T-cell (primary cell): ENCODE measurements at regions not wholly inside any gene's neighbourhood (a gene's known extent, or its start where the extent isn't known, plus 50 kb on each side); places are given as distances from the start of the nearest gene placed in this dataset.

Experiments
- ATAC-seq, 4 experiments: fragments of 200-7000 bp in 3 of 4; fragments of 150-1000 bp in 1 of 4; cut with Tn5 transposase; replicated peaks in 1 of 4; 1 replicate in 3 of 4; 2 replicates in 1 of 4; pipeline ENCODE4 v1.10.0; 2021; ENCODE audit warnings: moderate library complexity in 3 of 4, mild to moderate bottlenecking in 2 of 4, moderate number of reproducible peaks in 1 of 4
- CTCF ChIA-PET, 2 donors: fragments of 300-600 bp; sonication (Branson Sonifier 250); formaldehyde crosslinking; loops; one replicate each; lab custom pipeline; 2022; ENCODE audit warnings: antibody characterized with exemption in 2 of 2; lab: Charles Lee
- POLR2A ChIA-PET, 2 donors: fragments of 300-600 bp; sonication (Branson Sonifier 250); formaldehyde crosslinking; loops; one replicate each; lab custom pipeline; 2022; ENCODE audit warnings: antibody characterized with exemption in 2 of 2; lab: Charles Lee
- DNase-seq, 35 experiments: peaks; one replicate each; pipeline versions ENCODE4 v3.0.0 to v3.0.0-alpha.2; 2013 to 2023
- H3K27ac ChIP-seq: one replicate; pipeline ENCODE4 v1.5.1; 2013; ENCODE audit warnings: low read length
- H3K27me3 ChIP-seq, 2 experiments: replicated peaks in 1 of 2; 1 replicate in 1 of 2; 2 replicates in 1 of 2; pipeline versions ENCODE4 v1.6.1 to v1.7.0; 2013; ENCODE audit warnings: low read length in 1 of 2, mixed read lengths in 1 of 2; ENCODE audit not compliant: control insufficient read depth in 2 of 2, insufficient read depth in 2 of 2; ENCODE audit errors: extremely low read depth in 1 of 2
- H3K36me3 ChIP-seq, 2 donors: 1 replicate in 1 of 2; 2 replicates in 1 of 2; pipeline versions ENCODE4 v1.6.1 to v1.7.0; 2013; ENCODE audit warnings: low read length in 1 of 2; ENCODE audit not compliant: control insufficient read depth in 2 of 2, insufficient read depth in 1 of 2; ENCODE audit errors: extremely low read depth in 1 of 2
- H3K4me1 ChIP-seq, 2 experiments: 1 replicate in 1 of 2; 2 replicates in 1 of 2; pipeline versions ENCODE4 v1.6.1 to v1.7.0; 2013; ENCODE audit warnings: low read length in 2 of 2, mixed read lengths in 1 of 2; ENCODE audit not compliant: insufficient read depth in 2 of 2, control insufficient read depth in 1 of 2; ENCODE audit errors: extremely low read depth in 1 of 2
- H3K4me3 ChIP-seq, 2 donors: 1 replicate in 1 of 2; 2 replicates in 1 of 2; pipeline versions ENCODE4 v1.5.1 to v1.7.0; 2013; ENCODE audit warnings: mild to moderate bottlenecking in 2 of 2, low read length in 1 of 2, moderate library complexity in 1 of 2; ENCODE audit not compliant: control insufficient read depth in 1 of 2; ENCODE audit errors: extremely low read depth in 1 of 2
- H3K9me3 ChIP-seq: 2 replicates; pipeline ENCODE4 v1.7.0; 2013
- H3K27ac Mint-ChIP-seq, 2 donors: one replicate each; pipeline ENCODE4 v1.8.0; 2020 to 2021; ENCODE audit warnings: mild to moderate bottlenecking in 2 of 2, mixed read lengths in 2 of 2
- H3K27me3 Mint-ChIP-seq, 2 donors: one replicate each; pipeline ENCODE4 v1.8.0; 2021 to 2022; ENCODE audit warnings: mixed read lengths in 2 of 2
- H3K36me3 Mint-ChIP-seq: one replicate; pipeline ENCODE4 v1.8.0; 2021; ENCODE audit warnings: mixed read lengths
- H3K4me1 Mint-ChIP-seq, 3 donors: one replicate each; pipeline ENCODE4 v1.8.0; 2020 to 2022; ENCODE audit warnings: mixed read lengths in 3 of 3, mild to moderate bottlenecking in 1 of 3
- H3K4me3 Mint-ChIP-seq, 3 donors: one replicate each; pipeline ENCODE4 v1.8.0; 2020 to 2022; ENCODE audit warnings: mild to moderate bottlenecking in 3 of 3, mixed read lengths in 3 of 3, moderate library complexity in 3 of 3
- H3K9me3 Mint-ChIP-seq, 3 donors: one replicate each; pipeline ENCODE4 v1.8.0; 2020 to 2022; ENCODE audit warnings: mixed read lengths in 3 of 3
- WGBS: methylation state at CpG from one replicate; pipeline ENCODE4 v1.1.5; 2013; ENCODE audit warnings: missing lambda C conversion rate; ENCODE audit not compliant: insufficient coverage; 5-methylcytosine and 5-hydroxymethylcytosine counted together

DNA sequence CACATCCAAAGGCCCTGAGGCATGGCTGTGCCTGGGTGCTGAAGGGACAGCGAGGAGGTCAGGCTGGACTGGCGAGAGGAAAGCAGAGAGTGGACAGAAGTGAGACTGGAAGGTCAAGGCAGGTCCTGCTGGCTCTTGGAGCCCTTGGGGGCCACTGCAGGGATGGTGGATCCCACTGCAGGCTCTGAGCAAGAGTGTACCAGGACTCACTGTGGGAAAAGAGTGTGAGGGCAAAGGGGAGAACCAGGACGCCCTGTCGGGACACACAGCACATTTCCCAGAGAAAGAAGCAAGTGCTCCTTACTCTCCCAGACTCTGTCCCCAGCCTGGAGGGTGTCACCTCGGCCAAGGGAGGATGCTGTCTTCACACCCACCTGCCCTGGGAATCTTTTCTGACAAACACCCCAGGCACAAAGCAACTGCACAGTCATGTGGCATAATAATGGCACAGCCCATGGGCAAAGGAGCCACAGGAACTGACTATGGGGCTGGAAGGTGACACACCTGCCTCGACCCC is 172.3 kb upstream of the CST7 start:
- peaks cover 2% of the 10 kb centered on the region for H3K9me3 ChIP-seq
- Mint-ChIP-seq H3K27me3 (peaks cover 14 to 25% of the 10 kb centered on the region in 2 donors), H3K4me1 (no peaks in the 10 kb centered on the region), H3K4me3 (no peak overlapping the region), H3K27ac (no peak overlapping the region), H3K36me3 (no peaks in the 10 kb centered on the region), H3K9me3 (peaks cover 0 to 11% (median 9%) of the 10 kb centered on the region in 3 donors)
- no peak overlapping the region for H3K4me3 ChIP-seq
- H3K27ac ChIP-seq: no peak overlapping the region
- DNase-seq: peak in 1 of 35 experiments; percentile 1
- no peaks in the 10 kb centered on the region for H3K36me3 ChIP-seq
- POLR2A ChIA-PET: no interaction called here
- CTCF ChIA-PET: no interaction called here
- ATAC-seq: no peak
- WGBS: 64% methylated on average over 3 of the region's 6 CpGs
- H3K27me3 ChIP-seq: peaks cover 0 to 52% of the 10 kb centered on the region in 2 experiments
- H3K4me1 ChIP-seq: peaks cover 0 to 3% of the 10 kb centered on the region in 2 experiments

DNA sequence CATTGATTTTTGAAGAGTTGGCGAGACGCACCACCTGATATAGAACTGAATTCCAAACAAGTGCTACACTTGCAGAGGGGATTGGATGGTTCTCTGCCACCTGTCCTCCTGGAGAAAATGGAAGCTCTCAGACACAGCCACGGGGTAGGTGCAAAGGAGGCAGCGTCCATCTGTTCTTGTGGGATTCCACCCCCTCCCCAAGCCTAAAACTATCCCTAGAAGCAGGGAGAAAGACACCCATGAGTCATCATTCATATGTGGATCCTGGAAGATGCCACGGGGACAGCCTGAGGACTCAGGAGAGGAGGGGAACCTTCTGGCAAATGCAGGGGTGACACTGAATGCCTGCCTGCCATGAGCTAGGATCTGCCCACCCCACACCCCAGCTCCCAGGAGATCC is 171.3 kb upstream of the CST7 start:
- H3K4me3 ChIP-seq: no peak overlapping the region
- H3K36me3 ChIP-seq: no peaks in the 10 kb centered on the region
- no peak for DNase-seq
- H3K36me3 Mint-ChIP-seq: no peaks in the 10 kb centered on the region
- H3K9me3 ChIP-seq: peaks cover 2% of the 10 kb centered on the region
- ATAC-seq: no peak
- H3K9me3 Mint-ChIP-seq: peaks cover 0 to 11% (median 9%) of the 10 kb centered on the region in 3 donors
- no peaks in the 10 kb centered on the region for H3K4me1 Mint-ChIP-seq
- H3K27ac ChIP-seq: no peak overlapping the region
- peaks cover 0 to 48% of the 10 kb centered on the region in 2 experiments for H3K27me3 ChIP-seq
- peaks cover 11 to 23% of the 10 kb centered on the region in 2 donors for H3K27me3 Mint-ChIP-seq
- H3K4me3 Mint-ChIP-seq: no peak overlapping the region
- no peak overlapping the region for H3K27ac Mint-ChIP-seq
- H3K4me1 ChIP-seq: peaks cover 0 to 3% of the 10 kb centered on the region in 2 experiments
- WGBS: 41% methylated on average over 2 of the region's 5 CpGs
- ChIA-PET CTCF (no interaction called here), POLR2A (no interaction called here)

DNA sequence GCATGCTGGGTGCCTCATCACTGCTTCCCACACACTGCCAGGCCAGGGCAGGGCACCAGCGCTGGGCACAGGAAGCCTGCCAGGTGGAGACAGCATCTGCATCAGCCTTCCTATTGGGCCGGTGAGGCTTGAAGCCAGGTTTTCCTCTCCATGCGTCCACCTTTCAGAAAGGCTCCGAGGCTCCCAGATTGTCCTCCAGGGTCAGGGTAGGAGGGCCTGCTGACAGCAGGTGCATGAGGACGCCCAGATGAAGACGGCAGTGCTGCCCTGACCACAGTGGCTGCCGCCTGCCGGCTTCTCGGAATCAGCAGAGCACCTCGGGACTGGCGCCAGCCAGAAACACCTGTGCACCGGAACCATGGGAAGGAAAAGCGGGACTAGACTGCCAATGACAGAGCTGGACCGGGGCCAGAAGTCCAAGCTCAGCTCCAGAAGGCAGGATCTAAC is 170.5 kb upstream of the CST7 start:
- Histone ChIP-seq H3K9me3 (peaks cover 2% of the 10 kb centered on the region), H3K36me3 (no peaks in the 10 kb centered on the region), H3K27ac (no peak overlapping the region), H3K27me3 (peaks cover 0 to 51% of the 10 kb centered on the region in 2 experiments), H3K4me1 (peaks cover 0 to 3% of the 10 kb centered on the region in 2 experiments), H3K4me3 (no peak overlapping the region)
- Mint-ChIP-seq H3K9me3 (peaks cover 0 to 11% (median 9%) of the 10 kb centered on the region in 3 donors), H3K36me3 (no peaks in the 10 kb centered on the region), H3K4me1 (no peaks in the 10 kb centered on the region), H3K4me3 (no peak overlapping the region), H3K27ac (no peak overlapping the region), H3K27me3 (peaks cover 11 to 23% of the 10 kb centered on the region in 2 donors)
- POLR2A ChIA-PET: no interaction called here
- no peak for DNase-seq
- CTCF ChIA-PET: no interaction called here
- WGBS: 16% methylated on average over 14 of the region's 14 CpGs
- ATAC-seq: no peak

DNA sequence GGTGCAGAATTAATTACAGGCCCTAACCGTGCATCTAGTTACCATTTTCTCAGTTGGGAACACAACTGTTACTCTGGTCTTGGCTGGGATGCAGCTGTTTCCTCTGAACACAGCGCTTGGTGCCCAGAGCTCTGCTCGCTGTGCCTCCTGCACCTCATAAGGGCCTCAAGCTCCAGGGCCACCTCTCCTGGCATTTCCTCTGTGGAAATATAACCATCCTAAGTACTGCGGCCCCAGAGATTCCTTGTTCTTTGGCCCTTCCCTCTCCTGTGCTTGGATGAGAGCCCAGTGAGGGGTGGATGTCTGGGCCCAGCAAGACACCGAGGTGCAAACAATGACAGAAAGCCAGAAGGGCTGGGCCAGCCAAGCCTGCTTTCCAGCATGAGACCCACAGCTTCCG is 169.9 kb upstream of the CST7 start:
- H3K4me1 Mint-ChIP-seq: no peaks in the 10 kb centered on the region
- no peaks in the 10 kb centered on the region for H3K36me3 Mint-ChIP-seq
- POLR2A ChIA-PET: interaction anchor here in 1 of 2 donors (0.7 kb wide), 1 partner anchor 83 kb away, joined by 3 read pairs; no protein-coding TSS in a partner anchor

DNA sequence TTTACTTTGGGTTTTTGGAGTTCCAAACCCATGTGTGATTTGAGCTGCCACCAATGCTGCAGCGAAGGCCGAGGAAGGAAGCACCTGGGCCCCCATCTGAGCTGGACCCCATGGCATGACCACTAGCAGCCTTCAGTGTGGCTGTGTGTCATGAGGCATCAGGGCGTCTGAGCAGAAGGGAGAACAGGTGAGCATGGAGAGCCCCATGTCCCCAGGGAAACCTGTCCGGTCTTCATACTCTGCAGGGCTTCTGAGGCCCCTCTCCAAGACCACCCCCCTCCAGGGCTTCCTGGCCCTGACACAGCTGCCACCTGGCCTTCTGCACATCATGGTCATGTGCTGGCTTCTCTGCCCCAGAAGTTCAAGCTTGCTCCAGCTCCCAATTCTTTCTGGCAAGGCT is 169.1 kb upstream of the CST7 start:
- H3K27ac ChIP-seq: no peak overlapping the region
- no peak for DNase-seq
- no peak for ATAC-seq
- ChIA-PET POLR2A (interaction anchor here in 1 of 2 donors (0.7 kb wide), 1 partner anchor 82 kb away, joined by 3 read pairs; no protein-coding TSS in a partner anchor), CTCF (no interaction called here)
- Mint-ChIP-seq H3K36me3 (no peaks in the 10 kb centered on the region), H3K27ac (no peak overlapping the region), H3K9me3 (peaks cover 0 to 7% (median 7%) of the 10 kb centered on the region in 3 donors), H3K4me1 (peaks cover 0 to 5% (median 5%) of the 10 kb centered on the region in 3 donors), H3K27me3 (peaks cover 11 to 23% of the 10 kb centered on the region in 2 donors), H3K4me3 (no peak overlapping the region)
- H3K9me3 ChIP-seq: peaks cover 2% of the 10 kb centered on the region
- H3K4me1 ChIP-seq: peaks cover 0 to 3% of the 10 kb centered on the region in 2 experiments
- H3K27me3 ChIP-seq: peaks cover 0 to 51% of the 10 kb centered on the region in 2 experiments
- no peaks in the 10 kb centered on the region for H3K36me3 ChIP-seq
- no peak overlapping the region for H3K4me3 ChIP-seq
- WGBS: 70% methylated on average over 3 of the region's 4 CpGs

More for the DNA sequence above, 169.9 kb upstream of the CST7 start:
- DNase-seq (no peak), ATAC-seq (no peak)
- H3K27ac ChIP-seq: no peak overlapping the region
- H3K36me3 ChIP-seq: no peaks in the 10 kb centered on the region
- 20% methylated on average over 2 of the region's 6 CpGs for WGBS
- H3K9me3 ChIP-seq: peaks cover 2% of the 10 kb centered on the region
- no peak overlapping the region for H3K27ac Mint-ChIP-seq
- no peak overlapping the region for H3K4me3 Mint-ChIP-seq
- CTCF ChIA-PET: no interaction called here
- peaks cover 11 to 23% of the 10 kb centered on the region in 2 donors for H3K27me3 Mint-ChIP-seq
- peaks cover 0 to 51% of the 10 kb centered on the region in 2 experiments for H3K27me3 ChIP-seq
- peaks cover 0 to 11% (median 9%) of the 10 kb centered on the region in 3 donors for H3K9me3 Mint-ChIP-seq
- peaks cover 0 to 3% of the 10 kb centered on the region in 2 experiments for H3K4me1 ChIP-seq
- no peak overlapping the region for H3K4me3 ChIP-seq

DNA sequence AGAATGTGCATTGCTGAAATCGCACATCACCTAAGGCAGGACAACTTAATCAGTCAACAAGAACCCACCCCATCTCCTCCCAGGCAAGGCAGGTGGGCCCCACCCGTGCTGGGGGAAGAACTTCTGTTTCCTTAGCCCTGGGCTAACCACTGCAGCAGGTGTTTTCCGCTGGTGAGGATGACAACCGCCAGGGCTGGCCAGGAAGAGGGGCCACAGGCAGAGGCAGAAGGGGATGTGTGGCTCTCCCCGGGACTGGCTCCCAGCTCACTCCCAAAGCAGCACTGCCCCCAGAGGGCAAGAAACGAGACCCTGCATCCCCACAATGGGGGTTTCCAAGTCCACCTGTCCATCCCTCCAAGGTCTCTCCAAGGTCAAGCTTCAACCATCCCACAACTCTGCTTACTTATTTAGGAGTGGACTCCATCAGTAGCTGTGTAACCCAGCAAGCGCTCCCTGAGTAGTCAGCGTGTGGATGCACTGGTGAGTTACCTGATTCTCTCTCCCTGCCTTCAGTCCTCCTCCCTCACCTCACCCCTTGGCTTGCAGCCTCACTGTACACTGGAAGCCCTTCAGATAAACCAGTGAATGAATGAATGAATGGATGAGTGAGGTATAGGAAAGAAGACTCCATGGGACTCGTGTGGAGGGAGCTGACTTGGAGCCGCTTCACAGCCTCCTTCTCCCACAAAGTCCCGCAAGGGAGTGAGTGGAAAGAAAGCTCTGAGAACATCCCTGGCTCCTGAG is 168.2 kb upstream of the CST7 start:
- H3K4me1 ChIP-seq: peaks cover 2 to 3% of the 10 kb centered on the region in 2 experiments
- Mint-ChIP-seq H3K9me3 (no peaks in the 10 kb centered on the region), H3K4me3 (no peak overlapping the region), H3K36me3 (no peaks in the 10 kb centered on the region), H3K4me1 (peaks cover 0 to 5% (median 5%) of the 10 kb centered on the region in 3 donors), H3K27me3 (peaks cover 11 to 23% of the 10 kb centered on the region in 2 donors), H3K27ac (no peak overlapping the region)
- ChIA-PET POLR2A (no interaction called here), CTCF (no interaction called here)
- WGBS: 22% methylated on average over 5 of the region's 11 CpGs
- H3K9me3 ChIP-seq: no peaks in the 10 kb centered on the region
- ATAC-seq: no peak
- no peak overlapping the region for H3K27ac ChIP-seq
- peak in 1 of 35 experiments; percentile 0 for DNase-seq
- H3K4me3 ChIP-seq: no peak overlapping the region
- H3K36me3 ChIP-seq: no peaks in the 10 kb centered on the region
- peaks cover 0 to 51% of the 10 kb centered on the region in 2 experiments for H3K27me3 ChIP-seq
